ENCODE measurements at regions not wholly inside any gene's neighbourhood (a gene's known extent, or its start where the extent isn't known, plus 50 kb on each side); places are given as distances from the start of the nearest gene placed in this dataset.

DNA sequence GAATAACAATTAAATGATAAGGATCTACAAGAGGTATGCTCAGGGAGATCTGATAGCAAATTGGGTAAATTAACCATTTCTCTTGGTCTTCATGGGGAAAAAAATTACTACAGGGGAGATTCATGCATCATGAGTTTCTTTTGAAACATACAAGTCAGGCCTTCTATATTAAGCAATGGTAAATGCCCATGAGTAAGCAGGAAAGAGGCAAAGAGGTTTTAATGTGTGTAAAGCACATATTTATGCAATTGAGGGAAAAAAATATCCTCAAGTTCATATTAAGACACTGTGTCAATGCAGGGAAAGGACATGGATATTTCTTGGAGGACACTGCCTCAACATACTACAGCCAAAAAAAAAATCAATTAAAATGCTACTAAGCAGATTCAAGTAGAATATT, 73.4 kb upstream of the NR4A3 start:
- Mint-ChIP-seq H3K36me3 (ENCODE audit: low read depth) (no peaks in the 10 kb centered on the region), H3K27ac (no peak overlapping the region), H3K4me1 (no peaks in the 10 kb centered on the region), H3K4me3 (no peak overlapping the region), H3K9me3 (no peaks in the 10 kb centered on the region), H3K27me3 (ENCODE audit: low read depth, poor library complexity) (peaks cover 11% of the 10 kb centered on the region)
- TF ChIP-seq, protein P1, sequence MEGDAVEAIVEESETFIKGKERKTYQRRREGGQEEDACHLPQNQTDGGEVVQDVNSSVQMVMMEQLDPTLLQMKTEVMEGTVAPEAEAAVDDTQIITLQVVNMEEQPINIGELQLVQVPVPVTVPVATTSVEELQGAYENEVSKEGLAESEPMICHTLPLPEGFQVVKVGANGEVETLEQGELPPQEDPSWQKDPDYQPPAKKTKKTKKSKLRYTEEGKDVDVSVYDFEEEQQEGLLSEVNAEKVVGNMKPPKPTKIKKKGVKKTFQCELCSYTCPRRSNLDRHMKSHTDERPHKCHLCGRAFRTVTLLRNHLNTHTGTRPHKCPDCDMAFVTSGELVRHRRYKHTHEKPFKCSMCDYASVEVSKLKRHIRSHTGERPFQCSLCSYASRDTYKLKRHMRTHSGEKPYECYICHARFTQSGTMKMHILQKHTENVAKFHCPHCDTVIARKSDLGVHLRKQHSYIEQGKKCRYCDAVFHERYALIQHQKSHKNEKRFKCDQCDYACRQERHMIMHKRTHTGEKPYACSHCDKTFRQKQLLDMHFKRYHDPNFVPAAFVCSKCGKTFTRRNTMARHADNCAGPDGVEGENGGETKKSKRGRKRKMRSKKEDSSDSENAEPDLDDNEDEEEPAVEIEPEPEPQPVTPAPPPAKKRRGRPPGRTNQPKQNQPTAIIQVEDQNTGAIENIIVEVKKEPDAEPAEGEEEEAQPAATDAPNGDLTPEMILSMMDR (IDR thresholded peaks at IDR 0.05): no peak
- DNase-seq: no peak

DNA sequence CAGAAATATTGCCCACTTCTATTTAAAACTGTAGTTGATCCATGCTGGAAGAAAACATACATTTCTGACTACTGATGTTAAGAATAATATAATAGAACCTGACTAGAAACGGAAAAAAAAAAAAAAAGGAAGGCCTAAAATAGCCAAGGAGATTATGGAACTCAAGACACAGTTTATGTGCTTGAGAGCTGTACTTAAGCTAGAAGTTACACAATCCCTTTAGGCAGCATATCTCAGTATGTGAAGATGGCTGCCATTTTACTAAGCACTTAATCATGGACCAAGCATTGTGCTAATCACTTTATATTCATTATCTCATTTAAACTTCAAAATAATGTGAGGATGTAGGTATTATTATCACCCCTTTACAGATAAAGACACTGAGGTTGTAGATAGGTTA, 73.0 kb upstream of the NR4A3 start:
- peaks cover 11% of the 10 kb centered on the region for H3K27me3 Mint-ChIP-seq (ENCODE audit: low read depth, poor library complexity)
- no peaks in the 10 kb centered on the region for H3K9me3 Mint-ChIP-seq
- TF ChIP-seq, protein P1 (IDR thresholded peaks at IDR 0.05): no peak
- no peak overlapping the region for H3K4me3 Mint-ChIP-seq
- DNase-seq: no peak
- H3K27ac Mint-ChIP-seq: no peak overlapping the region
- no peaks in the 10 kb centered on the region for H3K36me3 Mint-ChIP-seq (ENCODE audit: low read depth)
- no peaks in the 10 kb centered on the region for H3K4me1 Mint-ChIP-seq

DNA sequence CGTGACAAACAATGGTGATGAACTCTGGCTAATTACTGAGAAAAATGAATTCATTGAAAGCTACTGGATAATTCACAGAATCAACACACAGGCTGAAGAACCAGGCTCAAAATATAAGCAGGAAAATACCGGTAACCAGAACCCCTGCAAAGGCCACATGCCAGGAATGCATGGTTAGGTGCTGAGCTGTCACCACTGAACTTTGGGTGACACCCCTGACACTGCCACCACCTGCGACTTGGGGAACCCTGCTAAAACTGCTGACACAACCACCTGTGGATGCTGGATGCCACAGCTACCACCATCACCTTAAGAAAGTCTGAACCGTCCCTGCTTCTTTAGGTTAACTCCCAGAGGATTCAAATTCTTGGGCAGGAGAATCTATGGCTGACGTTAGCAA, 72.0 kb upstream of the NR4A3 start:
- no peak for DNase-seq
- TF ChIP-seq, protein P1 (IDR thresholded peaks at IDR 0.05): no peak
- no peak overlapping the region for H3K4me3 Mint-ChIP-seq
- peaks cover 5% of the 10 kb centered on the region for H3K27me3 Mint-ChIP-seq (ENCODE audit: low read depth, poor library complexity)
- H3K4me1 Mint-ChIP-seq: no peaks in the 10 kb centered on the region
- no peak overlapping the region for H3K27ac Mint-ChIP-seq
- no peaks in the 10 kb centered on the region for H3K9me3 Mint-ChIP-seq
- no peaks in the 10 kb centered on the region for H3K36me3 Mint-ChIP-seq (ENCODE audit: low read depth)

DNA sequence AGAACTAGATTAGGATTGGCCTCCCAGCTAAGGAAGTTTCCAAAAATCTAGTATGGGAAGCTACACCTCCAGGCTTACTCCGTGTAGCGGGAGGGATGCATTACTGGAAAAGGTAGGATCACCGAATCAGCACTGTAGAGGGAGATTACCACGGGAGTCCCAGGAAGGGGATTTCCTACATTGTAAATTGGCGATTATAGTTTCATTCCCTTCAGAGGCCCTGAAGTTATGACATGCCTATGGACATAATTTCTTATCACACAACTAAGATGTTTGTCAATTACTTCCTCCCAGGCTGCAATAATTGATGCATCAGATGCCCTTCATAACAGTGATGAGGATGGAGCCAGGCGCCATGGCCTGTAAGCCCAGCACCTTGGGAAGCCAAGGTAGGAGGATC, 71.2 kb upstream of the NR4A3 start:
- H3K4me1 Mint-ChIP-seq: no peaks in the 10 kb centered on the region
- no peak overlapping the region for H3K4me3 Mint-ChIP-seq
- H3K36me3 Mint-ChIP-seq (ENCODE audit: low read depth): no peaks in the 10 kb centered on the region
- no peak for DNase-seq
- TF ChIP-seq, protein P1 (IDR thresholded peaks at IDR 0.05): no peak
- no peaks in the 10 kb centered on the region for H3K9me3 Mint-ChIP-seq
- no peak overlapping the region for H3K27ac Mint-ChIP-seq
- H3K27me3 Mint-ChIP-seq (ENCODE audit: low read depth, poor library complexity): peaks cover 5% of the 10 kb centered on the region

DNA sequence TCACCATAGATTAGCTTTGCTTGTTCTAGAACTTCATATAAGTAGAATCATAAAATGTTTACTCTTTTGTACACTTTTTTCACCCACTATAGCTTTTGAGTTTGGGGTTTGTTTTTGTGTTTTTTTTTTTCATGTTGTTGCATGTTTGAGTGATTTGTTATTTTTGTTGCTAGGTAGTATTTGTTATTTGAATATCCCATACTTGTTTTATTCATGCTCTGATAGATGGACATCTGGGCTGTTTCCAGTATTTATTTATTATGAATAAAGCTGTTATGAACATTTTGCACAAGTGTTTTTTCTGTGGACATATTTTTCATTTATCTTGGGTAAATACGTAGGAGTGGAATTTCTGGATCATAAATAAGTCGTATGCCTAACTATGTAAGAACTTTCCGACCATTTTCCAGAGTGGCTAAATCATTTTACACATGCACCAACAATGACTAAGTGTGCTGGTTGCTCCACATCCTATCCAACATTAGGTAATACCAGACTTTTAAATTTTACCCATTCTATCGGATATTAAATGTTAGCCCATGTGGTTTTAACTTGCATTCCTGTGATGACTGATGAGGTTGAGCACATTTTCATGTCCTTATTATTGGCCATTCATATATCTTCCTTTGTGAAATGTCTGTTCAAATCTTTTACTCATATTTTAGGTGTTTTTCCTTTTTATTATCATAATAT, 69.1 kb upstream of the NR4A3 start:
- TF ChIP-seq, protein P1 (IDR thresholded peaks at IDR 0.05): no peak

DNA sequence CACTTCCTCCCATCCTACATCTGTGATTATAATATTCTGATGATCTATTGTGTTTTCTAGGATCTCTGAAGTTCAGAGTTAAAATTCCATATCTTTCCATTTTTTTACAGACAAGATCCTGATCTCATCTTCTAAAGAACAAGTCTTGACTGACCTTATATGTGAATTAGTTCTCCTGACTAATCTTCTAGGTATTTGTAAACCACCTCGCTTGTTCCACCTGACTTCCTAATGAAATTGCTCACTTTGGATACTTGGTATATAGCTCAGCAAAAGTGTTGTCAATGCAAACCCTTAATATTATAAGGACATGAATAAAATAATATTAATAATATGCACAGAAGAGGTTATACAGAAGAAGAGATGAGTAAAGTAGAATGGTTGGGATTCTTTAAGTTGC, 68.2 kb upstream of the NR4A3 start:
- Mint-ChIP-seq H3K4me3 (no peak overlapping the region), H3K4me1 (no peaks in the 10 kb centered on the region), H3K27ac (no peak overlapping the region), H3K27me3 (ENCODE audit: low read depth, poor library complexity) (peaks cover 1% of the 10 kb centered on the region), H3K9me3 (no peaks in the 10 kb centered on the region), H3K36me3 (ENCODE audit: low read depth) (no peaks in the 10 kb centered on the region)
- no peak for DNase-seq
- TF ChIP-seq, protein P1 (IDR thresholded peaks at IDR 0.05): no peak

More for the DNA sequence above, 69.1 kb upstream of the NR4A3 start:
- H3K9me3 Mint-ChIP-seq: no peaks in the 10 kb centered on the region
- no peaks in the 10 kb centered on the region for H3K36me3 Mint-ChIP-seq (ENCODE audit: low read depth)
- H3K27ac Mint-ChIP-seq: no peak overlapping the region
- H3K27me3 Mint-ChIP-seq (ENCODE audit: low read depth, poor library complexity): peaks cover 5% of the 10 kb centered on the region
- no peaks in the 10 kb centered on the region for H3K4me1 Mint-ChIP-seq
- no peak for DNase-seq
- no peak overlapping the region for H3K4me3 Mint-ChIP-seq

Data from nephron progenitor cell (in vitro differentiated cells).